HepG2 (cell line): ENCODE measurements at regions not wholly inside any gene's neighbourhood (a gene's known extent, or its start where the extent isn't known, plus 50 kb on each side); places are given as distances from the start of the nearest gene placed in this dataset.

ENCODE experiments used
- ATAC-seq: fragments of 200-7000 bp; cut with Tn5 transposase; 3 replicates; pipeline ENCODE4 v1.9.1; 2020; ENCODE audit warnings: mild to moderate bottlenecking, moderate library complexity
- BruUV-seq: library from RNA; stranded (reverse); fragments of 400-500 nt; replicated peaks from 2 replicates; lab custom pipeline; 2021; lab: Mats Ljungman, UMichigan
- CTCF ChIA-PET: fragments of 300-600 bp; formaldehyde crosslinking; extraction: SDS; loops from one replicate; lab custom pipeline; 2021; ENCODE audit warnings: low total read pairs, inconsistent platforms, low intra/inter-chr PET ratio; lab: Yijun Ruan, JAX
- POLR2A ChIA-PET: fragments of 350-600 bp; sonication (Branson Sonifier 250); formaldehyde crosslinking; loops from one replicate; lab custom pipeline; 2020; ENCODE audit warnings: antibody characterized with exemption, inconsistent platforms; lab: Yijun Ruan, JAX
- DNase-seq: peaks from one replicate; pipeline ENCODE4 v3.0.0-alpha.2; 2015; ENCODE audit warnings: low spot score
- FAIRE-seq: peaks from 3 replicates; lab custom pipeline; 2011; peaks lifted over from hg19 to GRCh38; lab: Jason Lieb, UNC
- H2AFZ ChIP-seq: one replicate; pipeline ENCODE4 v1.6.1; 2011; ENCODE audit warnings: low read length, inconsistent platforms
- H3K27ac ChIP-seq: fragments of 300-600 bp; 3 replicates; pipeline ENCODE4 v1.8.0; 2011; ENCODE audit warnings: mixed run types, mild to moderate bottlenecking, mixed read lengths, low read length, inconsistent platforms; ENCODE audit not compliant: insufficient read depth; ENCODE audit errors: extremely low read length
- H3K27me3 ChIP-seq, 2 experiments: fragments of 200-600 bp in 1 of 2; 2 replicates in 1 of 2; 3 replicates in 1 of 2; pipeline versions ENCODE4 v1.6.0 to v1.8.0; 2011; ENCODE audit warnings: low read length in 2 of 2, mild to moderate bottlenecking in 2 of 2, moderate library complexity in 2 of 2, inconsistent platforms in 1 of 2; ENCODE audit not compliant: insufficient read depth in 2 of 2, control insufficient read depth in 1 of 2
- H3K36me3 ChIP-seq, 2 experiments: fragments of 200-600 bp in 1 of 2; replicated peaks in 1 of 2; 2 replicates in 1 of 2; 3 replicates in 1 of 2; pipeline versions ENCODE4 v1.5.1 to v1.8.0; 2011; ENCODE audit warnings: low read length in 2 of 2, inconsistent platforms in 1 of 2; ENCODE audit not compliant: insufficient read depth in 2 of 2, control insufficient read depth in 1 of 2
- H3K4me1 ChIP-seq: 2 replicates; pipeline ENCODE4 v1.5.1; 2012; ENCODE audit warnings: low read length, inconsistent platforms; ENCODE audit not compliant: insufficient read depth
- H3K4me2 ChIP-seq: 2 replicates; pipeline ENCODE4 v1.6.0; 2011; ENCODE audit warnings: low read depth, low read length, inconsistent platforms
- H3K4me3 ChIP-seq, 3 experiments: fragments of 200-600 bp in 1 of 3; sonication (generic), shearing (Covaris generic) in 1 of 3; replicated peaks in 1 of 3; 2 replicates each; pipeline ENCODE4 v1.5.1; 2011 to 2016; ENCODE audit warnings: low read length in 3 of 3, inconsistent platforms in 2 of 3, low read depth in 2 of 3, mild to moderate bottlenecking in 2 of 3, control low read depth in 1 of 3, mixed read lengths in 1 of 3; ENCODE audit not compliant: insufficient read depth in 1 of 3
- H3K79me2 ChIP-seq: one replicate; pipeline ENCODE4 v1.6.1; 2011; ENCODE audit warnings: low read length, inconsistent platforms; ENCODE audit not compliant: insufficient read depth
- H3K9ac ChIP-seq: 2 replicates; pipeline ENCODE4 v1.6.0; 2011; ENCODE audit warnings: mild to moderate bottlenecking, low read depth, low read length, inconsistent platforms; ENCODE audit not compliant: insufficient read depth
- H3K9me3 ChIP-seq: 2 replicates; pipeline ENCODE4 v1.5.1; 2012; ENCODE audit warnings: mild to moderate bottlenecking, low read length
- H4K20me1 ChIP-seq: 2 replicates; pipeline ENCODE4 v1.6.0; 2011; ENCODE audit warnings: inconsistent platforms, mild to moderate bottlenecking, low read length, moderate library complexity; ENCODE audit not compliant: insufficient read depth
- AKAP8 ChIP-seq: sonication (generic); formaldehyde crosslinking; IDR thresholded peaks from 2 replicates; pipeline ENCODE4 v1.5.1; 2020; ENCODE audit warnings: mild to moderate bottlenecking, missing genetic modification reagents
- ARNT2 ChIP-seq: sonication (generic); formaldehyde crosslinking; IDR thresholded peaks from 2 replicates; pipeline ENCODE4 v1.8.0; 2022; ENCODE audit warnings: mild to moderate bottlenecking, low read depth, missing genetic modification reagents, moderate library complexity
- ETV6 ChIP-seq: sonication (generic); formaldehyde crosslinking; conservative IDR thresholded peaks from 2 replicates; pipeline ENCODE4 v1.4.0; 2020; ENCODE audit warnings: missing genetic modification reagents
- HDAC1 ChIP-seq: sonication (generic); formaldehyde crosslinking; IDR thresholded peaks from 2 replicates; pipeline ENCODE4 v1.5.1; 2020; ENCODE audit warnings: mild to moderate bottlenecking, missing genetic modification reagents
- MXD3 ChIP-seq: IDR thresholded peaks from 2 replicates; pipeline ENCODE4 v1.6.1; 2016; ENCODE audit warnings: mild to moderate bottlenecking, missing biosample characterization, missing genetic modification reagents
- PAWR ChIP-seq: sonication (generic); formaldehyde crosslinking; IDR thresholded peaks from 2 replicates; pipeline ENCODE4 v1.4.0; 2020; ENCODE audit warnings: missing genetic modification reagents, mild to moderate bottlenecking, borderline replicate concordance
- SKIL ChIP-seq: sonication (generic); formaldehyde crosslinking; IDR thresholded peaks from 2 replicates; pipeline ENCODE4 v1.8.0; 2022; ENCODE audit warnings: missing genetic modification reagents, mild to moderate bottlenecking, moderate library complexity, borderline replicate concordance
- TCF12 ChIP-seq, 2 experiments: fragments of 450-650 bp in 1 of 2; sonication (generic) in 1 of 2; formaldehyde crosslinking in 1 of 2; IDR thresholded peaks; 2 replicates each; pipeline versions ENCODE4 v1.6.1 to v1.8.0; 2017 to 2022; ENCODE audit warnings: antibody characterized with exemption in 1 of 2, mild to moderate bottlenecking in 1 of 2, missing genetic modification reagents in 1 of 2, moderate library complexity in 1 of 2
- ZNF10 ChIP-seq: sonication (generic); formaldehyde crosslinking; IDR thresholded peaks from 2 replicates; pipeline ENCODE4 v1.4.0; 2020; ENCODE audit warnings: mild to moderate bottlenecking, low read depth, missing genetic modification reagents, borderline replicate concordance
- ZNF3 ChIP-seq: IDR thresholded peaks from 2 replicates; pipeline ENCODE4 v1.7.0; 2017; ENCODE audit warnings: inconsistent platforms
- ZNF569 ChIP-seq: sonication (generic); formaldehyde crosslinking; IDR thresholded peaks from 2 replicates; pipeline ENCODE4 v1.5.0; 2020; ENCODE audit warnings: mild to moderate bottlenecking, missing genetic modification reagents, moderate library complexity, borderline replicate concordance
- ZNF670 ChIP-seq: sonication (generic); formaldehyde crosslinking; IDR thresholded peaks from 2 replicates; pipeline ENCODE4 v1.8.0; 2022; ENCODE audit warnings: mild to moderate bottlenecking, missing genetic modification reagents, borderline replicate concordance
- WGBS: methylation state at CpG from one replicate; pipeline ENCODE4 v1.1.6; 2017; ENCODE audit warnings: low lambda C conversion rate; 5-methylcytosine and 5-hydroxymethylcytosine counted together
- in situ Hi-C: cut with HindIII; loops from 2 replicates; pipeline ENCODE4 v1.10.0; 2017; ENCODE audit warnings: low pct_unique_long_range_greater_than_20kb; ENCODE audit not compliant: extremely low pct_ligation_motif_present
- intact Hi-C: fragments of 100-400 bp; cut with micrococcal nuclease; formaldehyde crosslinking; loops from one replicate; pipeline ENCODE4 v1.10.0; 2022; ENCODE audit not compliant: unreplicated experiment

GRCh38 chr5:3221432-3221831 lies 374.2 kb upstream of the IRX1 start (continued):
- no peak for TF ChIP-seq ZNF3 (CRISPR knock-in tag)
- TF ChIP-seq ARNT2 (CRISPR knock-in tag): no peak
- TF ChIP-seq ETV6 (CRISPR knock-in tag): no peak
- TF ChIP-seq PAWR (CRISPR knock-in tag): no peak
- TF ChIP-seq ZNF569: no peak
- TF ChIP-seq, all 625 proteins: peak for 0

GRCh38 chr5:3220638-3221288 lies 374.9 kb upstream of the IRX1 start:
- Histone ChIP-seq H3K27ac (no peak overlapping the region), H3K27me3 (peaks cover 0 to 1% of the 10 kb centered on the region in 2 experiments; a peak in 2 of 5 replicates), H3K4me2 (no peak overlapping the region), H3K9ac (no peak overlapping the region), H3K36me3 (no peaks in the 10 kb centered on the region), H3K4me3 (no peak overlapping the region), H4K20me1 (no peaks in the 10 kb centered on the region), H3K9me3 (no peaks in the 10 kb centered on the region), H2AFZ (no peak overlapping the region), H3K79me2 (no peaks in the 10 kb centered on the region), H3K4me1 (no peaks in the 10 kb centered on the region)
- TF ChIP-seq MXD3 (CRISPR knock-in tag): no peak
- in situ Hi-C loops (no loop called here), intact Hi-C loops (no loop called here)
- no peak for FAIRE-seq
- ChIA-PET POLR2A (no interaction called here), CTCF (no interaction called here)
- no peak for DNase-seq
- BruUV-seq: no TSS peak
- no peak for ATAC-seq
- 35% methylated on average over 11 of the region's 31 CpGs for WGBS

GRCh38 chr5:3220201-3220600 lies 375.4 kb upstream of the IRX1 start:
- FAIRE-seq (no peak), ATAC-seq (no peak), DNase-seq (no peak)
- Histone ChIP-seq H3K27me3 (peaks cover 0 to 1% of the 10 kb centered on the region in 2 experiments; a peak in 2 of 5 replicates), H3K79me2 (no peaks in the 10 kb centered on the region), H2AFZ (no peak overlapping the region), H4K20me1 (no peaks in the 10 kb centered on the region), H3K9ac (no peak overlapping the region), H3K36me3 (no peaks in the 10 kb centered on the region), H3K9me3 (no peaks in the 10 kb centered on the region), H3K4me2 (no peak overlapping the region), H3K27ac (no peak overlapping the region), H3K4me1 (no peaks in the 10 kb centered on the region), H3K4me3 (no peak overlapping the region)
- in situ Hi-C loops: no loop called here
- BruUV-seq: no TSS peak
- intact Hi-C loops: no loop called here
- WGBS: 38% methylated on average over 10 of the region's 13 CpGs
- ChIA-PET CTCF (no interaction called here), POLR2A (no interaction called here)
- TF ChIP-seq SKIL (CRISPR knock-in tag) (no peak), TCF12 (IDR thresholded peaks at IDR 0.05) (no peak), TCF12 (CRISPR knock-in tag; IDR thresholded peaks at IDR 0.05) (no peak), AKAP8 (CRISPR knock-in tag) (no peak), ZNF670 (no peak), ZNF10 (CRISPR knock-in tag) (no peak), HDAC1 (CRISPR knock-in tag) (no peak)
